A549 (cell line): ENCODE measurements at regions not wholly inside any gene's neighbourhood (a gene's known extent, or its start where the extent isn't known, plus 50 kb on each side); places are given as distances from the start of the nearest gene placed in this dataset.

Source experiments
- ATAC-seq, 2 experiments: fragments of 200-7000 bp in 1 of 2; fragments of >200 bp in 1 of 2; cut with Nextera tagmentation in 1 of 2; cut with Tn5 transposase in 1 of 2; 3 replicates each; pipeline versions ENCODE4 v1.8.0 to v1.9.1; 2018 to 2020; ENCODE audit warnings: mild to moderate bottlenecking in 1 of 2, moderate library complexity in 1 of 2
- CTCF ChIA-PET: fragments of 300-600 bp; sonication (Branson Sonifier 250); formaldehyde crosslinking; extraction: SDS; loops from one replicate; lab custom pipeline; 2021; ENCODE audit warnings: antibody characterized with exemption, inconsistent platforms; lab: Yijun Ruan, JAX
- POLR2A ChIA-PET: fragments of 350-600 bp; formaldehyde crosslinking; extraction: SDS; loops from one replicate; lab custom pipeline; 2021; ENCODE audit warnings: antibody characterized with exemption, inconsistent platforms; lab: Yijun Ruan, JAX
- DNase-seq, 2 experiments: peaks; one replicate each; pipeline versions ENCODE4 v3.0.0 to v3.0.0-alpha.2; 2011 to 2016; ENCODE audit warnings: low read depth in 1 of 2, low spot score in 1 of 2
- FAIRE-seq: peaks from 2 replicates; lab custom pipeline; 2011; peaks lifted over from hg19 to GRCh38; lab: Jason Lieb, UNC
- H3K27ac ChIP-seq, 2 experiments: fragments of >200 bp; sonication (Bioruptor Twin); formaldehyde crosslinking; 3 replicates each; pipeline ENCODE4 v1.5.1; 2016 to 2017
- H3K4me1 ChIP-seq: fragments of >200 bp; sonication (Bioruptor Twin); formaldehyde crosslinking; 3 replicates; pipeline ENCODE4 v1.6.1; 2016
- H3K4me2 ChIP-seq: fragments of >200 bp; sonication (Bioruptor Twin); formaldehyde crosslinking; 3 replicates; pipeline ENCODE4 v1.6.1; 2016
- H3K4me3 ChIP-seq: fragments of >200 bp; sonication (Bioruptor Twin); formaldehyde crosslinking; 3 replicates; pipeline ENCODE4 v1.5.1; 2016
- H3K9me3 ChIP-seq: fragments of >200 bp; sonication (Bioruptor Twin); formaldehyde crosslinking; 3 replicates; pipeline ENCODE4 v1.6.1; 2016
- ESRRA ChIP-seq: fragments of 150-350 bp; IDR thresholded peaks from 2 replicates; pipeline ENCODE4 v1.6.1; 2014; ENCODE audit warnings: mild to moderate bottlenecking, low read length, borderline replicate concordance
- MAFK ChIP-seq: fragments of 450-650 bp; IDR thresholded peaks from 2 replicates; pipeline ENCODE4 v1.6.1; 2014; ENCODE audit not compliant: partially characterized antibody
- MAZ ChIP-seq: fragments of 150-350 bp; IDR thresholded peaks from 2 replicates; pipeline ENCODE4 v1.6.1; 2014; ENCODE audit warnings: antibody characterized with exemption, low read depth, low read length, borderline replicate concordance
- RCOR1 ChIP-seq: fragments of 150-350 bp; IDR thresholded peaks from 2 replicates; pipeline ENCODE4 v1.6.1; 2014; ENCODE audit warnings: antibody characterized with exemption, low read length, low read depth
- RNF2 ChIP-seq: fragments of 200-600 bp; sonication (generic); IDR thresholded peaks from 2 replicates; pipeline ENCODE4 v1.6.1; 2016; ENCODE audit warnings: low read depth, mild to moderate bottlenecking, antibody characterized with exemption, moderate library complexity, borderline replicate concordance
- TP53 ChIP-seq: fragments of 250-450 bp; sonication (Bioruptor Pico); IDR thresholded peaks from 2 replicates; pipeline ENCODE4 v1.5.0; 2021; ENCODE audit warnings: mild to moderate bottlenecking, moderate library complexity
- WGBS: methylation state at CpG from one replicate; pipeline ENCODE4 v1.1.6; 2017; ENCODE audit errors: missing lambda C conversion rate; 5-methylcytosine and 5-hydroxymethylcytosine counted together
- TF ChIP-seq, protein P1 (sequence below): fragments of 250-450 bp; sonication (Bioruptor Pico); IDR thresholded peaks from 2 replicates; pipeline ENCODE4 v1.5.0; 2020; ENCODE audit warnings: low read depth, mild to moderate bottlenecking, moderate library complexity
- TF ChIP-seq, protein P2 (sequence below): IDR thresholded peaks from 2 replicates; pipeline ENCODE4 v1.6.1; 2012

DNA sequence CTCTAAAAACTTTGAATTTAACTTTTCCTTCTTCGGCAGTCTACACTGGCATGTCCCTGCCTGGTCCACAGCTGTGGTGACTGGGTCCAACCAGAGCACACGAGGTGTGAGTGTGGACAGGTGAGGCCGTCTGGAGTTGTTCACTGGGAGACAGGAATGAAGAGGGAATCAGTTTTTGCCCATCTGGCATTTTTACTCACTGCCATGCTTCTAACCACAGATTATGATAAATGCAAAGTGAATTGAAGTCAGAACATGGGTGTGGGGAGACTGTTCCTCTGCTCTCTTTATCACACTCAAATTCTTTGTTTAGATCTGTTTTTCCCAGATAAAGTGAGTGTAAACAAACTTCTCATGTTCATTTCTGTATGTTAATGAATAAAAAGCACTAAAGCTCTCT is 54.7 kb upstream of the PIEZO2 start:
- WGBS, result 25% methylated on average over 3 of the region's 3 CpGs
- ChIA-PET POLR2A (no interaction called here), CTCF (no interaction called here)
- H3K9me3 ChIP-seq, result no peaks in the 10 kb centered on the region
- H3K4me1 ChIP-seq, result no peaks in the 10 kb centered on the region
- H3K27ac ChIP-seq, result no peak overlapping the region
- H3K4me2 ChIP-seq, result no peak overlapping the region
- no peak for DNase-seq
- no peak for ATAC-seq
- no peak for TF ChIP-seq RCOR1
- TF ChIP-seq, protein P1, sequence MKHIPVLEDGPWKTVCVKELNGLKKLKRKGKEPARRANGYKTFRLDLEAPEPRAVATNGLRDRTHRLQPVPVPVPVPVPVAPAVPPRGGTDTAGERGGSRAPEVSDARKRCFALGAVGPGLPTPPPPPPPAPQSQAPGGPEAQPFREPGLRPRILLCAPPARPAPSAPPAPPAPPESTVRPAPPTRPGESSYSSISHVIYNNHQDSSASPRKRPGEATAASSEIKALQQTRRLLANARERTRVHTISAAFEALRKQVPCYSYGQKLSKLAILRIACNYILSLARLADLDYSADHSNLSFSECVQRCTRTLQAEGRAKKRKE (CRISPR knock-in tag), result no peak
- no peak for TF ChIP-seq ESRRA
- peak; percentile 58 for TF ChIP-seq MAFK
- FAIRE-seq, result no peak
- no peak overlapping the region for H3K4me3 ChIP-seq

DNA sequence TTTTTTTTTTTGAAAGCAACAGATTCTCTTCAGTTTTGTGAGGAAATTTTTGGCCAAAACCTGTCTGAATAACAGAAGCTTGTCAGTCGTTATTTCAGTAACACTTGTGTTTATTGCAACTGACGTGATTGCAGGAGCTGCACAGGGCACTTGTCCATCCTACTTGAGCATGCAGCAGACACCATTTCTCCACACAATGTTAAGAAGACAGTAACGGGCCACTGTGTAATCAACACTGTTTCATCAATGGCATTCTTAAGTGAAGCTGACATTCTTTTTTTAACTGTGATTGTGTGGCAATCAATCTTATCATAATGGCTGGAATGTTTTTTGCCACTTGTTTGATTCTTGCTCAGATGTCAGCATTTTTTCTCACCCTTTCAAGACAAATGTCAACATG is 50.1 kb upstream of the PIEZO2 start:
- ATAC-seq, result no peak
- no peak for TF ChIP-seq TP53 (CRISPR knock-in tag)
- no peak for TF ChIP-seq MAZ
- TF ChIP-seq, protein P2, sequence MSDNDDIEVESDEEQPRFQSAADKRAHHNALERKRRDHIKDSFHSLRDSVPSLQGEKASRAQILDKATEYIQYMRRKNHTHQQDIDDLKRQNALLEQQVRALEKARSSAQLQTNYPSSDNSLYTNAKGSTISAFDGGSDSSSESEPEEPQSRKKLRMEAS, result no peak
- TF ChIP-seq RNF2, result no peak
- TF ChIP-seq, protein P1 (CRISPR knock-in tag), result no peak
- ChIA-PET CTCF (interaction anchor here (0.6 kb wide), 1 partner anchor 1477 kb away, joined by 3 read pairs; no protein-coding TSS in a partner anchor), POLR2A (no interaction called here)
- no peak for DNase-seq
- no peak overlapping the region for H3K4me3 ChIP-seq
- H3K9me3 ChIP-seq, result no peaks in the 10 kb centered on the region
- 9% methylated on average over 3 of the region's 3 CpGs for WGBS
- H3K4me1 ChIP-seq, result no peaks in the 10 kb centered on the region
- H3K27ac ChIP-seq, result no peak overlapping the region
- no peak for FAIRE-seq
- H3K4me2 ChIP-seq, result no peak overlapping the region
